ENCODE measurements at regions not wholly inside any gene's neighbourhood (a gene's known extent, or its start where the extent isn't known, plus 50 kb on each side); places are given as distances from the start of the nearest gene placed in this dataset.
"Not testable (repeated sequence)": the region's sequence is repeated elsewhere in the genome, so short reads cannot be mapped to it uniquely, and the experiment has no call there.

DNA sequence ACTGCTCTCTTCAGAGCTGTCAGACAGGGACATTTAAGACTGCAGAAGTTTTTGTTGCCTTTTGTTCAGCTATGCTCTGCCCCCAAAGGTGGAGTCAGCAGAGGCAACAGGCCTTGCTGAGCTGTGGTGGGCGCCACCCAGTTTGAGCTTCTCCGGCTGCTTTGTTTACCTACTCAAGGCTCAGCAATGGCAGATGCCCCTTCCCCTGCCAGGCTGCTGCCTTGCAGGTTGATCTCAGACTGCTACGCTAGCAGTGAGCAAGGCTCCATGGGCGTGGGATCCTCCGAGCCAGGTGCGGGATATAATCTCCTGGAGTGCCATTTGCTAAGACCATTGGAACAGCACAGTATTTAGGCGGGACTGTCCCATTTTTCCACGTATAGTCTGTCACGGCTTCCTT, 371.4 kb upstream of the AMOT start:
- DNase-seq (ENCODE audit: low read depth, low spot score) = no peak
- in situ Hi-C loops (cut with HindIII; ENCODE audit: low pct_unique_long_range_greater_than_20kb, low sequenced_read_pairs) = no loop called here

DNA sequence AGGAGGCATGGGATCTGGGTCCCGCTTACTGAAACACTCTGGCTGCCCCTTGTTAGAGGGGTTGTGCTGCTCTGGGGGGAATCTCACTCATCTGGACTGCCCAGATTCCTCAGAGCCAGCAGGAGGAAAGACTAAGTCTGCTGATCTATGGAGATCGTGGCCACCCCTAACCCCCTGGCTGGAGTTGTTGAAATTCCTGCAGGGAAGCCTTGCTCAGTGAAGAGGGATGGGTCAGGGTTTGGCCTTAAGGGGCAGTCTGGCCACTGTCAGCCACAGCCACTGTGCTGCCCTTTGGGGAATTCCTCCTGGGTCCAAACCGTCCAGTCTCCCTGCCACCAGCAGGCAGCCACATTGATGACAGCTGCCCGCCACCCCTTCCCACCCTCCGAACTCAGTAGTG, 362.0 kb upstream of the AMOT start:
- in situ Hi-C loops (cut with HindIII; ENCODE audit: low pct_unique_long_range_greater_than_20kb, low sequenced_read_pairs) = no loop called here
- DNase-seq (ENCODE audit: low read depth, low spot score) = no peak

DNA sequence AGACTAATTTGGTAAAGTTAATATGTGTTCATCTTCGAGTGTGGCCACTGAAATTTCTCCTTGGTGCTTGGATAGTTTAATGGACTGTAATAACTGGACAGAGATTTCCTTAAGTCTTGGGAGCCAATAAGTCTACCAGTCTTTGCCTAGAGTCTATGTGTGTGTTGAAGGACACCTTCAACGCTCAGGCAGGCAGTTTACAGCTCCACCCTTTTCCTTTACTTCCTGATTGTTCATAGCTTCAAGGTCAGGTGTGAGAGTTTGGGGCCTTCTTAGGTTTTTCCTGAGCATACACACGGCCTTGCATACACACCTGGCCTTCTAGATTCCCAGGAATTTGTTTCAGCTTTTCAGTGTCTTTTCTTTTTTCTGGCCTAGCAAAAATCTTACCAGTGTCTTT, 355.3 kb upstream of the AMOT start:
- no peak for DNase-seq (ENCODE audit: low read depth, low spot score)
- in situ Hi-C loops (cut with HindIII; ENCODE audit: low pct_unique_long_range_greater_than_20kb, low sequenced_read_pairs) = no loop called here

GRCh38 chrX:113192418-113192817, 351.8 kb upstream of the AMOT start:
- in situ Hi-C loops (cut with HindIII; ENCODE audit: low pct_unique_long_range_greater_than_20kb, low sequenced_read_pairs) = no loop called here
- DNase-seq (ENCODE audit: low read depth, low spot score) = no peak

GRCh38 chrX:113157496-113157895, 316.9 kb upstream of the AMOT start:
- in situ Hi-C loops (cut with HindIII; ENCODE audit: low pct_unique_long_range_greater_than_20kb, low sequenced_read_pairs) = no loop called here
- DNase-seq (ENCODE audit: low read depth, low spot score) = peak; percentile 26

GRCh38 chrX:113154315-113154714, 313.7 kb upstream of the AMOT start:
- DNase-seq (ENCODE audit: low read depth, low spot score); in situ Hi-C loops (cut with HindIII; ENCODE audit: low pct_unique_long_range_greater_than_20kb, low sequenced_read_pairs): not testable (repeated sequence)

- in situ Hi-C loops (cut with HindIII; ENCODE audit: low pct_unique_long_range_greater_than_20kb, low sequenced_read_pairs) = no loop called here
- DNase-seq (ENCODE audit: low read depth, low spot score) = no peak
These were observed 296.2 kb upstream of the AMOT start for GRCh38 chrX:113136836-113137235.

GRCh38 chrX:113133316-113133715, 292.7 kb upstream of the AMOT start:
- DNase-seq (ENCODE audit: low read depth, low spot score) = no peak
- in situ Hi-C loops (cut with HindIII; ENCODE audit: low pct_unique_long_range_greater_than_20kb, low sequenced_read_pairs) = no loop called here

DNA sequence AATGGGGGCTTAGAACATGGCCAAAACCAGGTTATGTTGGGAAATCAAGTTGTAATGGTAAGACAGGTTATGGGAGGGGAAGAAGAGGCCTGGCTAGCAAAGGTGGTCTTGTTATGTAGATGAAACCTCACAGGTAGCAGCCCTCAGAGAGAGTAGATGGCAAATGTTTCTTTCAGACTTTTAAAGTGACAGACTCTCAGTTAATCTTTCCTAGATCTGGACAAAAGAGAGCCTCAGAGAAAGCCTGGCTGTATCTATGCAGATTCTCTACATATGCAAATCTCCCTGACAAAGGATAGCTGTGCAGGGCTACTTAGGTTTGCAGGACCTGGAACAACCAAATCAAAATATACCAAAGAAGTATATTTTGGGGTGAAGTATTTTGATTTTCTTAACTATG, 284.1 kb upstream of the AMOT start:
- DNase-seq (ENCODE audit: low read depth, low spot score) = no peak
- in situ Hi-C loops (cut with HindIII; ENCODE audit: low pct_unique_long_range_greater_than_20kb, low sequenced_read_pairs) = no loop called here

GRCh38 chrX:113075521-113075920, 234.9 kb upstream of the AMOT start:
- in situ Hi-C loops (cut with HindIII; ENCODE audit: low pct_unique_long_range_greater_than_20kb, low sequenced_read_pairs) = no loop called here
- no peak for DNase-seq (ENCODE audit: low read depth, low spot score)

GRCh38 chrX:113059714-113060113, 219.1 kb upstream of the AMOT start:
- in situ Hi-C loops (cut with HindIII; ENCODE audit: low pct_unique_long_range_greater_than_20kb, low sequenced_read_pairs) = no loop called here
- DNase-seq (ENCODE audit: low read depth, low spot score) = peak; percentile 50

DNA sequence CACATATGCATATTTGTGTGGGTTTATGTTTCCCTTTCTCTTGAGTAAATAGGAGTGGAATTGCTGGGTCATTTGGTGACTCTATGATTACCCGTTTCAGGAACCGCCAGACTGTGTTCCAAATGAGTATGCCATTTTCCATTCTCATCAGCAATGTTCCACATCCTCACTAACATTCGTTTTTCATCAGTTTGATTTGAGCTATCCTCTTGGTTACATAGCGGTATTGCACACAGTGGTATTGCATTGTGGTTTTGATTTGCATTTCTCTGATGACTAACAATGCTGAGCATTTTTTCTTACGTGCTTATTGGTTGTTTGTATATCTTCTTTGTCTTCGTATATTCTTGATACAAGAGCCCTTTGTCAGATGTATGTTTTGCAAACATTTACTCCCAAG, 218.0 kb upstream of the AMOT start:
- DNase-seq (ENCODE audit: low read depth, low spot score) = peak; percentile 43
- in situ Hi-C loops (cut with HindIII; ENCODE audit: low pct_unique_long_range_greater_than_20kb, low sequenced_read_pairs) = no loop called here

GRCh38 chrX:113048896-113049295, 208.3 kb upstream of the AMOT start:
- in situ Hi-C loops (cut with HindIII; ENCODE audit: low pct_unique_long_range_greater_than_20kb, low sequenced_read_pairs) = no loop called here
- no peak for DNase-seq (ENCODE audit: low read depth, low spot score)

GRCh38 chrX:113048480-113048879, 207.8 kb upstream of the AMOT start:
- in situ Hi-C loops (cut with HindIII; ENCODE audit: low pct_unique_long_range_greater_than_20kb, low sequenced_read_pairs) = no loop called here
- no peak for DNase-seq (ENCODE audit: low read depth, low spot score)

DNA sequence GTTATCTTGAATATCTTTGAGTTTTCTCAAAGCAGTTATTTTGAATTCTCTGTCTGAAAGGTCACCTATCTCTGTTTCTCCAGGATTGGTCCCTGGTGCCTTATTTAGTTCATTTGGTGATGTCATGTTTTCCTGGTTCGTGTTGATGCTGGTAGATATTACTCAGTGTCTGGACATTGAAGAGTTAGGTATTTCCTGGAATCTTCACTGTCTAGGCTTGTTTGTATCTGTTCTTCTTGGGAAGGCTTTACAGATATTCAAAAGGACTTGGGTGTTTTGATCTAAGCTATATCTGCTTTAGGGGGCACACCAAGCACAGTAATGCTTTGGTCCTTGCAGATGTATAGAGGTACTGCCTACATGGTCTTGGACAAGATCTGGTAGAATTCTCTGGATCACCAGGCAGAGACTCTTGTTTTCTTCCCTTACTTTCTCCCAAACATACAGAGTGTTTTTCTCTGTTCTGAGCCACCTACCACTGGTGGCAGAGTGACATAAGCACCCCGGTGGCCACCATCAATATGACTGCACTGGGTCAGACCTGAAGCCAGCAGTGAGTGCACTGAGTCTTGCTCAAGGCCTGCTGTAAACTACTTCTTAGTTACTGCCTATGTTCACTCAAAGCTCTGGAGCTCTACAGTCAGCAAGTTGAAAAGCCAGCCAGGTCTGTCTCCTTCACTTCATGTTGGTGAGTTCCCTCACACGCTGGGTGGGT, 193.5 kb upstream of the AMOT start:
- no peak for DNase-seq (ENCODE audit: low read depth, low spot score)
- in situ Hi-C loops (cut with HindIII; ENCODE audit: low pct_unique_long_range_greater_than_20kb, low sequenced_read_pairs) = no loop called here

- in situ Hi-C loops (cut with HindIII; ENCODE audit: low pct_unique_long_range_greater_than_20kb, low sequenced_read_pairs) = no loop called here
- DNase-seq (ENCODE audit: low read depth, low spot score) = no peak
These were observed 179.3 kb upstream of the AMOT start for GRCh38 chrX:113019958-113020357.

- in situ Hi-C loops (cut with HindIII; ENCODE audit: low pct_unique_long_range_greater_than_20kb, low sequenced_read_pairs) = no loop called here
- no peak for DNase-seq (ENCODE audit: low read depth, low spot score)
These were observed 169.2 kb upstream of the AMOT start for GRCh38 chrX:113009837-113010236.

DNA sequence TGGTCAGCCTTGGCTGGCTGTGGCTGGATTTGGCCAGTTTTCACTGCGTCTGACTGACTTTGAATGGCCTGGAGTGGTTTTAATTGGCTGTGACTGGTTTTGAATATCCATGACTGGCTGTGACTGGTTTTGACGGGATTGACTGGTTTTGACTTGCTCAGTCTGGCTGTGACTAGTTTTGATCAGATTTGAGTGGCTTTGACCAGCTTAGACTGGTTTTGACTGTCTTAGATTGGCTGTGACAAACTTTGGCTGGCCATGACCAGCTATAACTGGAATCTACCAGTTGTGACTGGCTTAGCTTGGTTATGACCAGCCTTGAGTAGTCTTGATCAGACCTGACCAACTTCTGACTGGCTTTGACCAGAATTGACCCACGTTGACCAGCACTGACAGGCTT, 168.4 kb upstream of the AMOT start:
- no peak for DNase-seq (ENCODE audit: low read depth, low spot score)
- in situ Hi-C loops (cut with HindIII; ENCODE audit: low pct_unique_long_range_greater_than_20kb, low sequenced_read_pairs) = no loop called here

DNA sequence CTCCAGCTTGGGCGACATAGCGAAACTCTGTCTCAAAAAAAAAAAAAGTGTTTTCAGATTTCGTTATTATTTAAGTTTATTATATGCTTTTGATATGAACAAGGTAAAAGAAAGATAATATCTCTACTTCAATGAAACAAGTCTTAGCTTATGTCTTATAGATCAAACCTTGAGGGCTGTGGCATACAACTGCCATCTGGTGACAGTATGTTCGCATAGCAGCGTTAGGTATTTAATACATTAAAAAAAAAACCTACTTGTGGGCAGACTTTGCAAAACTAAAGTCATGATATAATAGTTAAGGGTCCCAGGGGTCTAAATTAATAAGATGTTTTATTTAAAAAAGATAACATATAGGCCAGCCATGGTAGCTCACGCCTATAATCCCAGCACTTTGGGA, 161.2 kb upstream of the AMOT start:
- in situ Hi-C loops (cut with HindIII; ENCODE audit: low pct_unique_long_range_greater_than_20kb, low sequenced_read_pairs) = no loop called here
- DNase-seq (ENCODE audit: low read depth, low spot score) = peak; percentile 39

DNA sequence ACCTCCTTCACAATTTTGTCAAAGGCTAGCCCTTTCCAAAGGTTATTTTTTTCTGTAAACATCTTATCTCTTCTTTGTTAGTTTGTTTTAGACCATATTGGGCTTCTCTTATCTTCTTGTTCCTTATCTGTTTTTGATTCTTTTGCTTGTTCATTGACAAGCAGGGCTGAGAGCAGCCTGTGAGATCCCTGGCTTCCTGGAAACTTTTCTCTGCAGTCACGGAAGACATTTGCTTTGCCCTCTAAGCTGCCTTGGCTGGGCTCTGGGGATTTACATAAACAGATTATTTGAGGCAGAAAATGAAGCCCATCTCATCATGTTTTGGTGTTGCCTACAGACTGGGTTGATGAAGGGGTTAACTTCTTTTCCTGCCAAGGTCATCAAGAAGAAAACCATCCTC, 157.4 kb upstream of the AMOT start:
- in situ Hi-C loops (cut with HindIII; ENCODE audit: low pct_unique_long_range_greater_than_20kb, low sequenced_read_pairs) = no loop called here
- no peak for DNase-seq (ENCODE audit: low read depth, low spot score)
